D721Med (cell line): ENCODE measurements at regions not wholly inside any gene's neighbourhood (a gene's known extent, or its start where the extent isn't known, plus 50 kb on each side); places are given as distances from the start of the nearest gene placed in this dataset.

Experiments
- DNase-seq: peaks from one replicate; pipeline ENCODE4 v3.0.0; 2011; ENCODE audit warnings: low spot score; ENCODE audit not compliant: insufficient read length
- FAIRE-seq: peaks from 2 replicates; lab custom pipeline; 2011; peaks lifted over from hg19 to GRCh38; lab: Jason Lieb, UNC
- CTCF ChIP-seq: IDR thresholded peaks from 2 replicates; pipeline ENCODE4 v1.5.1; 2012; ENCODE audit warnings: mild to moderate bottlenecking, control low read depth; ENCODE audit not compliant: insufficient read depth; ENCODE audit errors: missing control alignments

GRCh38 chr5:21642312-21642711 lies 1210.8 kb downstream of the CDH12 start:
- DNase-seq (no peak), FAIRE-seq (no peak)
- TF ChIP-seq CTCF = no peak

- DNase-seq (no peak), FAIRE-seq (no peak)
- no peak for TF ChIP-seq CTCF
Observed at GRCh38 chr5:21623831-21624230, 1229.3 kb downstream of the CDH12 start.

DNA sequence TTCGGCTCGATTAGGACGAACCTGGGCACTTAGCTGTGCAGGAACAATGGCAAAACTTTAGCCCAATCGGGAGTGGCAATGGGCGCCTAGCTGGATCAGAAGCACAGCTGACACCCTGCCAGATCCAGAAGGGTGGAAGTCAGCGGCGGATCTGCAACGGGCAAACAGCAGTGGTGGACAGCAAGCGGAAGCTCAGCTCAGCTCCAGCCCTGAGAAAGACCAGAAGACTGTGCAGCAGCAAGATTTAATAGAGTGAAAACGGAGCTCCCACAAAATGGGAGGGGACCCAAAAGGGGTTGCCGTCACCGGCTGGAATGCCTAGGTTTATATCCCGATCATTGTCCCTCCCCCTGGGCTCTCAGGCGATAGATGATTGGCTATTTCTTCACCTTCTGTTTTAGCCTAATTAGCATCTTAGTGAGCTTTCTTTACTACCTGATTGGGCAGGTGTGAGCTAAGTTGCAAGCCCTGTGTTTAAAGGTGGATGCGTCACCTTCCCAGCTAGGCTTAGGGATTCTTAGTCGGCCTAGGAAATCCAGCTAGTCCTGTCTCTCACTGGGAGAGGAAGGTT lies 1237.9 kb downstream of the CDH12 start:
- DNase-seq = no peak
- FAIRE-seq = no peak
- no peak for TF ChIP-seq CTCF

DNA sequence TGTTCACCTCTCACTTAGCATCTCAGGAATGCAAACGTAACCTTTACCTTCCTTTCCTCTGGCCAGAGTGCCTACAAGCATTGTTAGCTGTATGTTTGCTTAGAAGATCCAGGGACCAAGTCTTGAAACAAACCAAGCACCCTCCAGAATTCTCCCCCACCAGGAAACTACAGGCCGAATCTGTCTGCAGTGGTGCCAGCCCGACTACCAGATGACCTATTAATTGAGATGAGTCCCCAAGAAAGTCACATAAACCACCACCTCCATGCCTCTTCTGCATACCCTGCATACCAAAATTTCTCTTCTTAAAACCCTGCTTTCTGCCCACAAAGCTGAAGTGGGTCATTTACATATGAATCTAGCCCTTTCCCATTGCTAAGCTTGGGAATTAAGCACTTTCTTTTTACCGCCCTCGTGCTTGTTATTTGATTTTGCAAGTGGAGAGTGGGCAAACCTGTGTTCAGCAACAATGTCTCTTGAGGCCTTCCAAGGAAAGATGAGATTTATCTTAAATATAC lies 1239.1 kb downstream of the CDH12 start:
- FAIRE-seq (no peak), DNase-seq (no peak)
- TF ChIP-seq CTCF = no peak

DNA sequence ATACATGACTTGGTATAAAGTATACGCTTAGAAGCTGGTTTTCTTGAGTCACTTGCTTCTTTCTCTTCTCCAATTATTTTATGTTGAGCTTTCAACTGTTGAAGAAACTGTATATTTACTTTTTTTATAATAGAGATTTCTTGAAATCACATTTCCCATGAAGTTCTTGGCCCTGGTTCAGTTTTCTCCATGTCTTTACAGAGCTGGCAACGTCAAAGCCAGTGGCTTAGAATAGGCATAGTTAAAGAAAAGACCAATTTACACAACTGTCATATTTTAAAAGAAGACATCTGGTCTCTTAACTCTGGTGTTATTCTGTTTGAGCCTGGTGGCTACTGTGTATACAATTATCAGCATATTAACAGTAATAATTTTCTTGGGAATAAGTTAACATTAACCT lies 1249.3 kb downstream of the CDH12 start:
- no peak for DNase-seq
- no peak for FAIRE-seq
- no peak for TF ChIP-seq CTCF

- no peak for TF ChIP-seq CTCF
- DNase-seq (no peak), FAIRE-seq (no peak)
Observed at GRCh38 chr5:21594566-21594965, 1258.6 kb downstream of the CDH12 start.

GRCh38 chr5:21593261-21593660 lies 1259.9 kb downstream of the CDH12 start:
- no peak for FAIRE-seq
- DNase-seq = no peak
- TF ChIP-seq CTCF = no peak
